ENCODE measurements at regions not wholly inside any gene's neighbourhood (a gene's known extent, or its start where the extent isn't known, plus 50 kb on each side); places are given as distances from the start of the nearest gene placed in this dataset.
A peak's percentile ranks its signal among the peaks of the same experiment; 100 is the strongest.

GRCh38 chr17:13222975-13223374, 205.1 kb upstream of the ELAC2 start:
- Histone ChIP-seq H3K36me3 (ENCODE audit: control insufficient read depth, insufficient read depth, low read length) (no peaks in the 10 kb centered on the region), H3K9ac (ENCODE audit: insufficient read depth, low read length) (no peak overlapping the region), H3K4me1 (ENCODE audit: control insufficient read depth, extremely low read depth, insufficient read depth, low read length) (no peaks in the 10 kb centered on the region), H3K27me3 (ENCODE audit: control insufficient read depth, insufficient read depth, low read length) (peaks cover 2% of the 10 kb centered on the region), H3K9me3 (ENCODE audit: control insufficient read depth, insufficient read depth, low read depth, low read length) (no peaks in the 10 kb centered on the region), H4K20me1 (ENCODE audit: control insufficient read depth, extremely low read depth, insufficient read depth, low read length) (no peaks in the 10 kb centered on the region), H2AFZ (ENCODE audit: low read length) (no peak overlapping the region), H3K4me2 (ENCODE audit: extremely low read depth, insufficient read depth, low read length) (no peak overlapping the region), H3K27ac (ENCODE audit: insufficient read depth, low read length) (no peak overlapping the region), H3K4me3 (replicated peaks in 1 of 4; ENCODE audit: control extremely low read depth in 1 of 4, insufficient read depth in 1 of 4, low read depth in 3 of 4, low read length in 4 of 4) (no peak overlapping the region), H3K79me2 (ENCODE audit: control insufficient read depth, insufficient read depth, low read length) (no peaks in the 10 kb centered on the region)
- TF ChIP-seq, protein P1, sequence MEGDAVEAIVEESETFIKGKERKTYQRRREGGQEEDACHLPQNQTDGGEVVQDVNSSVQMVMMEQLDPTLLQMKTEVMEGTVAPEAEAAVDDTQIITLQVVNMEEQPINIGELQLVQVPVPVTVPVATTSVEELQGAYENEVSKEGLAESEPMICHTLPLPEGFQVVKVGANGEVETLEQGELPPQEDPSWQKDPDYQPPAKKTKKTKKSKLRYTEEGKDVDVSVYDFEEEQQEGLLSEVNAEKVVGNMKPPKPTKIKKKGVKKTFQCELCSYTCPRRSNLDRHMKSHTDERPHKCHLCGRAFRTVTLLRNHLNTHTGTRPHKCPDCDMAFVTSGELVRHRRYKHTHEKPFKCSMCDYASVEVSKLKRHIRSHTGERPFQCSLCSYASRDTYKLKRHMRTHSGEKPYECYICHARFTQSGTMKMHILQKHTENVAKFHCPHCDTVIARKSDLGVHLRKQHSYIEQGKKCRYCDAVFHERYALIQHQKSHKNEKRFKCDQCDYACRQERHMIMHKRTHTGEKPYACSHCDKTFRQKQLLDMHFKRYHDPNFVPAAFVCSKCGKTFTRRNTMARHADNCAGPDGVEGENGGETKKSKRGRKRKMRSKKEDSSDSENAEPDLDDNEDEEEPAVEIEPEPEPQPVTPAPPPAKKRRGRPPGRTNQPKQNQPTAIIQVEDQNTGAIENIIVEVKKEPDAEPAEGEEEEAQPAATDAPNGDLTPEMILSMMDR (conservative IDR thresholded peaks at IDR 0.05 in 1 of 2, IDR thresholded peaks at IDR 0.05 in 1 of 2; ENCODE audit: low read depth in 1 of 2, low read length in 2 of 2), result no peak
- TF ChIP-seq EZH2 (IDR thresholded peaks at IDR 0.05; ENCODE audit: low read length, missing control alignments), result no peak
- DNase-seq (ENCODE audit: low read depth in 2 of 2), result no peak

DNA sequence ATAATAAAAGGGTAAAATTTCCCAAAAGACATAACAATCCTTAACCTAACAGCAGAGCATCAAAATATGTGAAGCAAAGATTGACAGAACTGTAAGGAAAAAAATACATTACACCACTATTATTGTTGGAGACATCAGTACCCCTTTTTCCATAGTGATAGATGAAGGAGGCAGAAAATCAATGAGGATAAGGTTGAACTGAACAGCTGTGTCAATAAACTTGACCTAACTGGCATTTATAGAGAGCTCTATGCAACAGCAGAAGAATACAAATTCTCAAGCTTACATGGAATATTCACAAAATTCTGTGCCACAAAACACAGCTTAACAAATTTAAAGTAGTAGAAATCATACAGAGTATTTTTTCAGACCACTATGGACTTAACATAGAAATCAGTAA, 195.0 kb upstream of the ELAC2 start:
- no peak overlapping the region for H3K4me3 ChIP-seq (replicated peaks in 1 of 4; ENCODE audit: control extremely low read depth in 1 of 4, insufficient read depth in 1 of 4, low read depth in 3 of 4, low read length in 4 of 4)
- H4K20me1 ChIP-seq (ENCODE audit: control insufficient read depth, extremely low read depth, insufficient read depth, low read length), result no peaks in the 10 kb centered on the region
- no peaks in the 10 kb centered on the region for H3K79me2 ChIP-seq (ENCODE audit: control insufficient read depth, insufficient read depth, low read length)
- no peaks in the 10 kb centered on the region for H3K4me1 ChIP-seq (ENCODE audit: control insufficient read depth, extremely low read depth, insufficient read depth, low read length)
- H3K4me2 ChIP-seq (ENCODE audit: extremely low read depth, insufficient read depth, low read length), result no peak overlapping the region
- H3K27me3 ChIP-seq (ENCODE audit: control insufficient read depth, insufficient read depth, low read length), result no peaks in the 10 kb centered on the region
- no peak overlapping the region for H2AFZ ChIP-seq (ENCODE audit: low read length)
- H3K9me3 ChIP-seq (ENCODE audit: control insufficient read depth, insufficient read depth, low read depth, low read length), result no peaks in the 10 kb centered on the region
- H3K9ac ChIP-seq (ENCODE audit: insufficient read depth, low read length), result no peak overlapping the region
- TF ChIP-seq EZH2 (IDR thresholded peaks at IDR 0.05; ENCODE audit: low read length, missing control alignments), result no peak
- TF ChIP-seq, protein P1 (conservative IDR thresholded peaks at IDR 0.05 in 1 of 2, IDR thresholded peaks at IDR 0.05 in 1 of 2; ENCODE audit: low read depth in 1 of 2, low read length in 2 of 2), result no peak
- H3K36me3 ChIP-seq (ENCODE audit: control insufficient read depth, insufficient read depth, low read length), result no peaks in the 10 kb centered on the region
- H3K27ac ChIP-seq (ENCODE audit: insufficient read depth, low read length), result no peak overlapping the region
- no peak for DNase-seq (ENCODE audit: low read depth in 2 of 2)

DNA sequence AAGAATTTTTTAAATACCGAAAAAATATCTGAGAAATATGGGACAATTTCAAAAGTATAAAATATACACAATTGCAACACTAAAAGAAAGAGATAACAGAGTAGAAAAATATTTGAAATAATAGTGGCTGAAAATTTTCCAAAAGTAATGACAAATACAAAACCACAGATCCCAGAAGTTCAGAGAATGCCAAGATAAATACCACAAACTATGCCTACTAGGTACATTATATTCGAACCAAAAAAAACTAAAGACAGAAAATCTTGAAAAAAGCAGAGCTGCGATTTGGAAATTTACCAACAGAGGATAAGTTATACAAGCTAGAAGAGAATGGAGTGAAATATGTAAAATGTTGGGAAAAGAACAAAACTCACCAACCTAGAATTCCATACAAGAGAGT, 191.3 kb upstream of the ELAC2 start:
- no peaks in the 10 kb centered on the region for H3K9me3 ChIP-seq (ENCODE audit: control insufficient read depth, insufficient read depth, low read depth, low read length)
- no peaks in the 10 kb centered on the region for H3K27me3 ChIP-seq (ENCODE audit: control insufficient read depth, insufficient read depth, low read length)
- no peak overlapping the region for H3K9ac ChIP-seq (ENCODE audit: insufficient read depth, low read length)
- peak; percentile 34 for DNase-seq (ENCODE audit: low read depth in 2 of 2)
- H3K79me2 ChIP-seq (ENCODE audit: control insufficient read depth, insufficient read depth, low read length), result no peaks in the 10 kb centered on the region
- H3K4me3 ChIP-seq (replicated peaks in 1 of 4; ENCODE audit: control extremely low read depth in 1 of 4, insufficient read depth in 1 of 4, low read depth in 3 of 4, low read length in 4 of 4), result no peak overlapping the region
- TF ChIP-seq, protein P1 (conservative IDR thresholded peaks at IDR 0.05 in 1 of 2, IDR thresholded peaks at IDR 0.05 in 1 of 2; ENCODE audit: low read depth in 1 of 2, low read length in 2 of 2), result no peak
- TF ChIP-seq EZH2 (IDR thresholded peaks at IDR 0.05; ENCODE audit: low read length, missing control alignments), result no peak
- no peaks in the 10 kb centered on the region for H3K4me1 ChIP-seq (ENCODE audit: control insufficient read depth, extremely low read depth, insufficient read depth, low read length)
- no peak overlapping the region for H2AFZ ChIP-seq (ENCODE audit: low read length)
- H3K4me2 ChIP-seq (ENCODE audit: extremely low read depth, insufficient read depth, low read length), result no peak overlapping the region
- no peaks in the 10 kb centered on the region for H4K20me1 ChIP-seq (ENCODE audit: control insufficient read depth, extremely low read depth, insufficient read depth, low read length)
- H3K27ac ChIP-seq (ENCODE audit: insufficient read depth, low read length), result no peak overlapping the region
- no peaks in the 10 kb centered on the region for H3K36me3 ChIP-seq (ENCODE audit: control insufficient read depth, insufficient read depth, low read length)

Measured in fibroblast of lung (primary cell).